ENCODE measurements at regions not wholly inside any gene's neighbourhood (a gene's known extent, or its start where the extent isn't known, plus 50 kb on each side); places are given as distances from the start of the nearest gene placed in this dataset.
"Not testable (repeated sequence)": the region's sequence is repeated elsewhere in the genome, so short reads cannot be mapped to it uniquely, and the experiment has no call there.

GRCh38 chr6:141932685-141933084 is 200.0 kb upstream of the GJE1 start:
- Histone ChIP-seq H3K4me1 (no peaks in the 10 kb centered on the region), H3K9me3 (no peaks in the 10 kb centered on the region), H3K36me3 (no peaks in the 10 kb centered on the region), H3K27ac (no peak overlapping the region), H3K4me3 (no peak overlapping the region), H3K27me3 (no peaks in the 10 kb centered on the region)
- ATAC-seq, result no peak
- no peak for DNase-seq
- TF ChIP-seq CTCF (IDR thresholded peaks at IDR 0.05) (no peak), POLR2A (IDR thresholded peaks at IDR 0.05) (no peak)
- WGBS, 4 donors, result 72 to 90% (median 76%) methylated on average over 3 of the region's 3 CpGs
- intact Hi-C loops (cut with DNase I), result no loop called here

DNA sequence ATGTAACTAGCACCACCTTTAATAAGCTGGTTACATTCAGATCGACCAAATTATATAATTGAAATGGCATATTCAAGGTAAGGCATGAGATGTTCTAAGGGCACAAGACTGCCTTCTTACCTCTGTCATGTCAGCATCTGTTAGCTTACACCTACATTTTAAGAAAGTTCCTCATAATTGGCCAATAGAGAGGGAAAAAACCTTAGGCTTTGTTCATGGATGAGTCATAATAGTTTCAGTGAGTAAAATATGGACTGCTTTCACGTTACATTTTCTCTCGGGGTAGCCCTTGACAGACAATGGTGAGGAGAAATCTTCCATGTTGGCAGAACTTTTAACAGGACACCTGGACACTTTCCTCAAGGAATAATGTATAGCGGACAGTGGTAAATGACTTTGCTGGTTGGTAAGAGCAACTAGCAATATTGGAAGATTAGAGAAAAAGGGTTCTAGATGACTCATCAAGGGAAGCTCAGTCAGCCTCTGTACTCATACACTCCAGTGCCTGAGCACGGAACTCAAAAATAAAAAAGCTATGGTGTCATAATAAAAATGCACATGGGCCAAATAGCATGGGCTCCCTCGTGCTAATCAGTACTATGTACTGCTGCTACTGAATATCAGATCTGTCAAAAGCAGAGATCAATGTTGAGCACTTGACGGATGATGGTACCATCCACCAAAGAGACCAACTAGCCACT is 206.4 kb upstream of the GJE1 start:
- intact Hi-C loops (cut with DNase I); H3K4me3 ChIP-seq; ATAC-seq; H3K9me3 ChIP-seq; H3K4me1 ChIP-seq; H3K27ac ChIP-seq; H3K36me3 ChIP-seq; H3K27me3 ChIP-seq; DNase-seq: not testable (repeated sequence)
- WGBS, 4 donors, result 68 to 88% (median 81%) methylated on average over 4 to 5 of the region's 7 CpGs

- ATAC-seq (no peak), DNase-seq (no peak)
- Histone ChIP-seq H3K27me3 (no peaks in the 10 kb centered on the region), H3K4me3 (no peak overlapping the region), H3K36me3 (no peaks in the 10 kb centered on the region), H3K4me1 (no peaks in the 10 kb centered on the region), H3K9me3 (peaks cover 0 to 8% (median 0%) of the 10 kb centered on the region in 12 donors), H3K27ac (no peak overlapping the region)
- intact Hi-C loops (cut with DNase I), result no loop called here
- no peak for TF ChIP-seq CTCF (IDR thresholded peaks at IDR 0.05)
- no peak for TF ChIP-seq POLR2A (IDR thresholded peaks at IDR 0.05)
Measured at GRCh38 chr6:141925001-141925400, 207.7 kb upstream of the GJE1 start.

DNA sequence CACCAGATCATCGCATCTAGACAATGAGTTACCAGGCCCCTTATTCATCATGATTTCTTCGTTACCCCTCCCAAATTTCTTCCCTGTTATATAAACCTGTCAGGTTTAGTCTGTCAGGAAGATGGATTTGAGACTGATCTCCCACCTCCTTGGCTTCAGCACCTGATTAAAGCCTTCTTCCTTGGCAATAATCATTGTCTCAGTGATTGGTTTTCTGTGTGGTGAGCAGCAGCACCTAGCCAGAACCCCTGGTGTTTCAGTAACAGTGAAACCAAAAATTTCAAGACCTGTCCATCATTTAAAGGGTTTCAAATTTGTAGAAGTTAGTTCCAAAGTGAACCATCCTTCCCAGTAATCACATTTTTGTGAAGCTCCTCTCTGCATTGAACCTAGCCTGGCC is 209.8 kb upstream of the GJE1 start:
- ATAC-seq, result no peak
- Histone ChIP-seq H3K27ac (no peak overlapping the region), H3K4me1 (no peaks in the 10 kb centered on the region), H3K9me3 (peaks cover 0 to 8% (median 0%) of the 10 kb centered on the region in 12 donors), H3K4me3 (no peak overlapping the region), H3K27me3 (no peaks in the 10 kb centered on the region), H3K36me3 (no peaks in the 10 kb centered on the region)
- WGBS, 4 donors, result 78 to 84% (median 82%) methylated on average over 2 of the region's 2 CpGs
- TF ChIP-seq CTCF (IDR thresholded peaks at IDR 0.05), result no peak
- no peak for TF ChIP-seq POLR2A (IDR thresholded peaks at IDR 0.05)
- intact Hi-C loops (cut with DNase I), result no loop called here
- no peak for DNase-seq

DNA sequence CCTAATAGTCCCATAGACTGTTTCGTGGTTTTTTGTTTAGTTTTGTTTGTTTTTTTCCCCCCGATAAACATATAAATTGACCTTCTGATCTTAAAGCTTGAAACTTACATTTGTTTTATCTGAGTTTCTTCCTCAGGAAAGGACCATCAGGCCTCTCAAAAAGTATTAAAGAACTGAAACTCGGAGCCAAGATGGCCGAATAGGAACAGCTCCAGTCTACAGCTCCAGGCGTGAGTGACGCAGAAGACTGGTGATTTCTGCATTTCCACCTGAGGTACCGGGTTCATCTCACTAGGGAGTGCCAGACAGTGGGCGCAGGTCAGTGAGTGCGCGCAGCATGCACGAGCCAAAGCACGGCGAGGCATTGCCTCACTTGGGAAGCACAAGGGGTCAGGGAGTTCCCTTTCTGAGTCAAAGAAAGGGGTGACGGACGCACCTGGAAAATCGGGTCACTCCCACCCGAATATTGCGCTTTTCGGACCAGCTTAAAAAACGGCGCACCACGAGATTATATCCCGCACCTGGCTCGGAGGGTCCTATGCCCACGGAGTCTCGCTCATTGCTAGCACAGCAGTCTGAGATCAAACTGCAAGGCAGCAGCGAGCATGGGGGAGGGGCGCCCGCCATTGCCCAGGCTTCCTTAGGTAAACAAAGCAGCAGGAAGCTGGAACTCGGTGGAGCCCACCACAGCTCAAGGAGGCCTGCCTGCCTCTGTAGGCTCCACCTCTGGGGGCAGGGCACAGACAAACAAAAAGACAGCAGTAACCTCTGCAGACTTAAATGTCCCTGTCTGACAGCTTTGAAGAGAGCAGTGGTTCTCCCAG is 215.8 kb upstream of the GJE1 start:
- H3K27me3 ChIP-seq; H3K4me1 ChIP-seq; intact Hi-C loops (cut with DNase I); H3K9me3 ChIP-seq; H3K36me3 ChIP-seq; H3K27ac ChIP-seq; H3K4me3 ChIP-seq; ATAC-seq; DNase-seq: not testable (repeated sequence)
- 85 to 91% (median 88%) methylated on average over 27 to 30 of the region's 30 CpGs for WGBS, 4 donors

Data from heart left ventricle (tissue), 16 donors.